ENCODE measurements at regions not wholly inside any gene's neighbourhood (a gene's known extent, or its start where the extent isn't known, plus 50 kb on each side); places are given as distances from the start of the nearest gene placed in this dataset.

GRCh38 chr1:38628241-38628640, 231.3 kb downstream of the RRAGC start:
- Histone ChIP-seq H3K4me3 (replicated peaks in 1 of 2; ENCODE audit: low read depth in 1 of 2, low read length in 2 of 2) (no peak overlapping the region), H2AFZ (ENCODE audit: low read depth, low read length, poor library complexity, severe bottlenecking) (no peak overlapping the region), H4K20me1 (ENCODE audit: insufficient read depth) (no peaks in the 10 kb centered on the region), H3K4me2 (ENCODE audit: low read length) (no peak overlapping the region), H3K27ac (ENCODE audit: low read depth, low read length) (no peak overlapping the region), H3K9me2 (ENCODE audit: insufficient read depth) (no peaks in the 10 kb centered on the region), H3K9ac (ENCODE audit: low read length) (no peak overlapping the region), H3K79me2 (ENCODE audit: insufficient read depth, low read length) (no peaks in the 10 kb centered on the region), H3K27me3 (ENCODE audit: insufficient read depth, low read length) (peaks cover 3% of the 10 kb centered on the region; the same call in 1 of the 2 replicates), H3K36me3 (ENCODE audit: control insufficient read depth in 1 of 2, insufficient read depth in 2 of 2, low read length in 2 of 2) (no peaks in the 10 kb centered on the region), H3K9me3 (ENCODE audit: control insufficient read depth in 1 of 2, insufficient read depth in 1 of 2, low read depth in 1 of 2, low read length in 2 of 2) (no peaks in the 10 kb centered on the region), H3K4me1 (ENCODE audit: control insufficient read depth in 1 of 2, insufficient read depth in 2 of 2, low read length in 2 of 2) (no peaks in the 10 kb centered on the region)
- CTCF ChIA-PET = no interaction called here
- intact Hi-C loops (cut with micrococcal nuclease) = no loop called here
- TF ChIP-seq MAX (IDR thresholded peaks at IDR 0.05) (no peak), ZFX (IDR thresholded peaks at IDR 0.05) (no peak), EZH2 (IDR thresholded peaks at IDR 0.05) (no peak), SRF (IDR thresholded peaks at IDR 0.05; ENCODE audit: low read depth) (no peak), RAD21 (IDR thresholded peaks at IDR 0.05; ENCODE audit: low read depth) (no peak), YY1 (IDR thresholded peaks at IDR 0.05; ENCODE audit: extremely low read depth, insufficient replicate concordance, low read depth, low read length) (no peak), POLR2A (IDR thresholded peaks at IDR 0.05; ENCODE audit: borderline replicate concordance, extremely low read depth, insufficient read depth, insufficient read length) (no peak), TCF7L2 (IDR thresholded peaks at IDR 0.05; ENCODE audit: borderline replicate concordance, extremely low read depth, insufficient read depth, insufficient read length) (no peak), ZNF274 (IDR thresholded peaks at IDR 0.05; ENCODE audit: low read depth, low read length) (no peak), ATF3 (IDR thresholded peaks at IDR 0.05) (no peak), REST (IDR thresholded peaks at IDR 0.05; ENCODE audit: low read depth) (no peak), SIN3A (IDR thresholded peaks at IDR 0.05; ENCODE audit: low read depth) (no peak), ZBTB33 (IDR thresholded peaks at IDR 0.05; ENCODE audit: extremely low read depth, insufficient replicate concordance, low read length) (no peak), POLR2AphosphoS5 (IDR thresholded peaks at IDR 0.05; ENCODE audit: low read depth, low read length) (no peak)
- TF ChIP-seq, protein P1, sequence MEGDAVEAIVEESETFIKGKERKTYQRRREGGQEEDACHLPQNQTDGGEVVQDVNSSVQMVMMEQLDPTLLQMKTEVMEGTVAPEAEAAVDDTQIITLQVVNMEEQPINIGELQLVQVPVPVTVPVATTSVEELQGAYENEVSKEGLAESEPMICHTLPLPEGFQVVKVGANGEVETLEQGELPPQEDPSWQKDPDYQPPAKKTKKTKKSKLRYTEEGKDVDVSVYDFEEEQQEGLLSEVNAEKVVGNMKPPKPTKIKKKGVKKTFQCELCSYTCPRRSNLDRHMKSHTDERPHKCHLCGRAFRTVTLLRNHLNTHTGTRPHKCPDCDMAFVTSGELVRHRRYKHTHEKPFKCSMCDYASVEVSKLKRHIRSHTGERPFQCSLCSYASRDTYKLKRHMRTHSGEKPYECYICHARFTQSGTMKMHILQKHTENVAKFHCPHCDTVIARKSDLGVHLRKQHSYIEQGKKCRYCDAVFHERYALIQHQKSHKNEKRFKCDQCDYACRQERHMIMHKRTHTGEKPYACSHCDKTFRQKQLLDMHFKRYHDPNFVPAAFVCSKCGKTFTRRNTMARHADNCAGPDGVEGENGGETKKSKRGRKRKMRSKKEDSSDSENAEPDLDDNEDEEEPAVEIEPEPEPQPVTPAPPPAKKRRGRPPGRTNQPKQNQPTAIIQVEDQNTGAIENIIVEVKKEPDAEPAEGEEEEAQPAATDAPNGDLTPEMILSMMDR (IDR thresholded peaks at IDR 0.05 in 2 of 3, conservative IDR thresholded peaks at IDR 0.05 in 1 of 3; ENCODE audit: borderline replicate concordance in 1 of 3, insufficient read depth in 1 of 3, low read depth in 2 of 3, low read length in 2 of 3) = no peak
- ATAC-seq = no peak
- BruUV-seq (replicated peaks) = no TSS peak
- POLR2A ChIA-PET = no interaction called here
- no peak for DNase-seq (ENCODE audit: low read depth, low spot score)
- RAD21 ChIA-PET (ENCODE audit: low non-redundant PET in 1 of 2, low total read pairs in 2 of 2, uncharacterized antibody in 2 of 2, unreplicated experiment in 2 of 2) = no interaction called here
